Central memory CD8-positive, alpha-beta T cell (primary cell): ENCODE measurements at regions not wholly inside any gene's neighbourhood (a gene's known extent, or its start where the extent isn't known, plus 50 kb on each side); places are given as distances from the start of the nearest gene placed in this dataset.
"Not testable (repeated sequence)": the region's sequence is repeated elsewhere in the genome, so short reads cannot be mapped to it uniquely, and the experiment has no call there.

Experiments used
- ATAC-seq: fragments of 150-1000 bp; cut with Tn5 transposase; replicated peaks from 2 replicates; pipeline ENCODE4 v1.10.0; 2022; ENCODE audit warnings: mild to moderate bottlenecking, moderate FRiP score, moderate number of reproducible peaks; ENCODE audit not compliant: poor library complexity, severe bottlenecking; ENCODE audit errors: extremely low read depth
- DNase-seq, 2 donors: peaks; one replicate each; pipeline ENCODE4 v3.0.0; 2021; ENCODE audit warnings: low spot score in 2 of 2
- H3K27ac Mint-ChIP-seq: one replicate; pipeline ENCODE4 v1.8.0; 2022; ENCODE audit warnings: low read depth, mild to moderate bottlenecking, moderate library complexity, mixed read lengths
- H3K27me3 Mint-ChIP-seq: one replicate; pipeline ENCODE4 v1.8.0; 2022; ENCODE audit warnings: mixed read lengths
- H3K36me3 Mint-ChIP-seq: one replicate; pipeline ENCODE4 v1.8.0; 2022; ENCODE audit warnings: mild to moderate bottlenecking, moderate library complexity, mixed read lengths; ENCODE audit not compliant: insufficient read depth
- H3K4me1 Mint-ChIP-seq: one replicate; pipeline ENCODE4 v1.8.0; 2022; ENCODE audit warnings: mixed read lengths
- H3K4me3 Mint-ChIP-seq: one replicate; pipeline ENCODE4 v1.8.0; 2022; ENCODE audit warnings: mild to moderate bottlenecking, moderate library complexity, mixed read lengths
- H3K9me3 Mint-ChIP-seq: one replicate; pipeline ENCODE4 v1.8.0; 2022; ENCODE audit warnings: mixed read lengths

DNA sequence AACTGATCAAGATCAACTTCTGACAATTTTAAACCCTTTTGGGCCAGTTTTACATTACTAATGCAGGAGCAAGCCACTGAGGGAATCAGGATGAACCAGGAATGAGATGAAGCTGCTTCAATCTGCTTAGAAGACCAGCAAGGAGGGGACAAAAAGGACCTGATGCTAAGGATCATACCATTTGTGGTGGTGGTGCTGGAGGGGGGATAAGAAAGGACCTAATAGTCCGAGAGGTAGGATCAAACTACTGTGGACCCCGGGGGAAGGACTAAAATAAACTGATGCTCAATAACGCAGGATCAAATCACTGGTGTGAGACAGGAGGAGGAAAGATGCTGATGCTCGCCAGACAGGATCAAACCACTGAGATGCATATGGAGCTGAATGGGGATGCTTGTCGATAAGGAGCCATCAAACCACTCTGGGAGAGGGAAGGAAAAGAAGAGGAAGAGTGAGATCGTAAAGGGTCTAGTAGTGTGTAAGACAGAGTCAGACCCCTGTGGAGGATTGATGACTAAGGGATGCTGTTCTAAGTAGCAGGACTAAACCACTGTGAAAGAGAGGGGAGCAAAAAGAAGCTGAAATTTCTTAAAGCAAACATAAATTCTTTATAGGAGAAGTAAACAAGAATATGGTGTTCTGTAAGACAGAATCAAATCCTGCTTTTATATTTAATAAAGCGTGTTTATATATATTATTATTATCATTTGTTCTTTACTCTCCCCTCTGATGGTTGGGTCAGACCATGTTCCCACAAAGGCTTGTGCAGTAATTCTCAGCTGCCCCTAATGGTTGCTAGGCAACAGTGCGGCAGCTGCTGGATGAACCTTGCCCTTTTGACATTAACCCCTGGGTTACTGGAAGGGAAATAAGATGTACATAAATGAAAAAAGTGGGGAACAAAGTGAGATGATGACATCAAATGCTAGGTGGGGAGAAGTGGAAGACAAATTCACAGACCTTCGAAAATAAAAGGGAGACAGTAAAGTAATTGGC lies 432.5 kb upstream of the FGF16 start:
- no peak for ATAC-seq
- Mint-ChIP-seq H3K4me3 (no peak overlapping the region), H3K36me3 (no peaks in the 10 kb centered on the region), H3K4me1 (no peaks in the 10 kb centered on the region), H3K27me3 (no peaks in the 10 kb centered on the region), H3K9me3 (peaks cover 5% of the 10 kb centered on the region), H3K27ac (no peak overlapping the region)
- DNase-seq: no peak

DNA sequence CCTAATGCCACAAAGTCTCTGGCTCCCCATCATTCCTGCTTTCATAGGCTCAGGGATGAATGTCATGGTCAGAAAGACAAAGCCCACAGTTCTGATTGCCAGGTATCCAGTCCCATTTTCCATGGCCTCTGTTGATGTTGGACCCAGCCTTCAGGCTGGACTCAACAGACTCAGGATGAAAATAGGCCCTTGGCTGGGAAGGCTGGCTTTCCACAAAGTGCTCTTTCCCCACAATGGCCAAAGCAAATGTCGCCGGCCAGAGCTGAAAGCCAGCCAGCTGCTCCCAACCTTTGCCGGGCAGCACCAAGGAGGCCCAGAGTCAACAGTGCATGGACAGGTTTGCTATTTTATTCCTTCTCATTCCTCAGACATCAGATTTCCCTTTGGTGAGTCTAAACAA lies 430.1 kb upstream of the FGF16 start:
- H3K27ac Mint-ChIP-seq: no peak overlapping the region
- no peaks in the 10 kb centered on the region for H3K36me3 Mint-ChIP-seq
- no peaks in the 10 kb centered on the region for H3K4me1 Mint-ChIP-seq
- ATAC-seq (no peak), DNase-seq (no peak)
- H3K4me3 Mint-ChIP-seq: no peak overlapping the region
- peaks cover 5% of the 10 kb centered on the region for H3K9me3 Mint-ChIP-seq
- H3K27me3 Mint-ChIP-seq: no peaks in the 10 kb centered on the region

DNA sequence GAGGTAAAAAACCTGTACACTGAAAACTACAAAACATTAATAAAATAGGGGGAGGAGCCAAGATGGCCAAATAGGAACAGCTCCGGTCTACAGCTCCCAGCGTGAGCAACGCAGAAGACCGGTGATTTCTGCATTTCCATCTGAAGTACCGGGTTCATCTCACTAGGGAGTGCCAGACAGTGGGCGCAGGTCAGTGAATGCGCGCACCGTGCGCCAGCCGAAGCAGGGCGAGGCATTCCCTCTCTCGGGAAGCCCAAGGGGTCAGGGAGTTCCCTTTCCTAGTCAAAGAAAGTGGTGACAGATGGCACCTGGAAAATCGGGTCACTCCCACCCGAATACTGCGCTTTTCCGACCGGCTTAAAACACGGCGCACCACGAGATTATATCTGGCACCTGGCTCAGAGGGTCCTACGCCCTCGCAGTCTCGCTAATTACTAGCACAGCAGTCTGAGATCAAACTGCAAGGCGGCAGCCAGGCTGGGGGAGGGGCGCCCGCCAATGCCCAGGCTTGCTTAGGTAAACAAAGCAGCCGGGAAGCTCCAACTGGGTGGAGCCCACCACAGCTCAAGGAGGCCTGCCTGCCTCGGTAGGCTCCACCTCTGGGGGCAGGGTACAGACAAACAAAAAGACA lies 400.9 kb upstream of the FGF16 start:
- not testable (repeated sequence) for DNase-seq, H3K9me3 Mint-ChIP-seq, H3K36me3 Mint-ChIP-seq, ATAC-seq, H3K4me3 Mint-ChIP-seq, H3K4me1 Mint-ChIP-seq, H3K27ac Mint-ChIP-seq
- H3K27me3 Mint-ChIP-seq: peaks cover 17% of the 10 kb centered on the region

DNA sequence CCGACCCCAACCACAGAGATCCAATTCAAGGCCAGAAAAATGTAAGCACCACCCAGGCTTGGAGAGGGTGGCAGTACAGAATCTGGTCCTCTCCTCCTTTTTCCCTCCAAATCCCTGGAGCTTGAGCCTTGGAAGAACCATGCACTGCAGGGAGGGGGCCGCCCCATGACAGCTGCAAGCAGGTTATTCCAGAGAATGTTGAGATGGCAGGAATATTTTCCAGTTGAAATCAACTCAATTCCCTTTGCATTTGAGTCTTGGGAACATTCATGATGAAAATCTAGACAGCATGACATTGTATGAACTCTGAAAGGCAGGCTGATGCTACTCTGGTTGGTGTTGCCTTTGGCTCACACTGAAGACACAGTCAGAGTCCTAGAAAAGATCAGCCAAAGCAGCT lies 386.6 kb upstream of the FGF16 start:
- no peak for DNase-seq
- H3K4me3 Mint-ChIP-seq: no peak overlapping the region
- H3K27ac Mint-ChIP-seq: no peak overlapping the region
- no peaks in the 10 kb centered on the region for H3K9me3 Mint-ChIP-seq
- H3K27me3 Mint-ChIP-seq: no peaks in the 10 kb centered on the region
- ATAC-seq: no peak
- H3K4me1 Mint-ChIP-seq: no peaks in the 10 kb centered on the region
- no peaks in the 10 kb centered on the region for H3K36me3 Mint-ChIP-seq

DNA sequence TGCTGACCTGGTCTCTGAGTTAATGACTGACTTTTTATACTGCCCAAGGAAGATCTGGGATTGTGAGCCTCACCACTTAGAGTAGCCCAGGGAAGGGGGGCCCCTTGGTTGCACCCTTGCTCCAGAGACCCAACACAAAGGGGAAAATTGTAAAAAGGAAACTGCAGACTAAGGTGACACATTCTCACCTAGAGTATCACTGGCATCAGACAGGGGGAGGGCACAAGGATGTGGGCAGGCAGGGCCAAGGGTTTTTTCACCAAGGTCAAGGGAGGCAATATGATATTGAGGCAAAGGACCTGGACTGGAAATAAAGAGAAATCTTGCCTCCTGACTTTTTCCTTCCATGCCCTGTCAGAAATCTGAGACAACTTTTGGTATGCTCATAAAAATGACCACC lies 386.2 kb upstream of the FGF16 start:
- Mint-ChIP-seq H3K4me3 (no peak overlapping the region), H3K27me3 (no peaks in the 10 kb centered on the region), H3K36me3 (no peaks in the 10 kb centered on the region)

DNA sequence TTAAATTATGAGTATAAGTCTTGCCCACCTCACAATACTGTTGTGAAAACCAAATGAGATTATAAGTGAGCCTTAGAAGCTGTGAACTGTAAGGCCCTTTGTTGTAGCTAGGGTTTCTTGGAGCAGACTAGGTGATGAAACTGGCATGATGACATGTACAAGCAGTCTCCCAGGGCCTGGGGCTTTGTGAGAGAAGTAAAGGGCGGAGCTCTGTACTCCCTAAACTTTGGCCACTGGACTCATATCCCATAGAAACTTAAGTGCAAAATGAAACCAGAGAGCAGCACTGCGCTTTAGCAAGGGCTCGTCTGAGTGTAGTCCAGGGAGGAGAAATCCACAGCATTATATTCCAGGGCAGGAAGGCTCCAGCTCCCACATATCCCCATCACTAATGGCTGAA lies 385.6 kb upstream of the FGF16 start:
- no peaks in the 10 kb centered on the region for H3K9me3 Mint-ChIP-seq

More for the DNA sequence above, 386.2 kb upstream of the FGF16 start:
- H3K9me3 Mint-ChIP-seq: no peaks in the 10 kb centered on the region
- no peaks in the 10 kb centered on the region for H3K4me1 Mint-ChIP-seq
- ATAC-seq: no peak
- no peak for DNase-seq
- H3K27ac Mint-ChIP-seq: no peak overlapping the region

DNA sequence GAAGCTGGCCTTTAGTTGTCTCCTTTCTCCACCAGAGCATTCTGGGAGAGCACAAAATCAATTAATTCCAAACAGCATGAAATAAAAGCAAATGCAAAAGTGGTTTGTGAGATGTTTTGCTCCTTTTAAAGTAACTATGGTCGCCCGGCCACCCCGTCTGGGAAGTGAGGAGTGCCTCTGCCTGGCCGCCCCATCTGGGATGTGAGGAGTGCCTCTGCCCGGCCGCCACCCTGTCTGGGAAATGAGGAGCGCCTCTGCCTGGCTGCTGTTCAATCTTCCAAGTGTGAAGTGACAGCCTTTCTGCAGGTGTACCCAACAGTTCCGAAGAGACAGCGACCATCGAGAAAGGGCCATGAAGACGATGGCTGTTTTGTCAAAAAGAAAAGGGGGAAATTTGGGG lies 381.3 kb upstream of the FGF16 start:
- H3K36me3 Mint-ChIP-seq: no peaks in the 10 kb centered on the region
- H3K4me3 Mint-ChIP-seq: no peak overlapping the region
- peaks cover 12% of the 10 kb centered on the region for H3K4me1 Mint-ChIP-seq
- DNase-seq: no peak
- H3K27me3 Mint-ChIP-seq: no peaks in the 10 kb centered on the region
- H3K9me3 Mint-ChIP-seq: no peaks in the 10 kb centered on the region
- no peak for ATAC-seq
- H3K27ac Mint-ChIP-seq: no peak overlapping the region

More for the DNA sequence above, 385.6 kb upstream of the FGF16 start:
- ATAC-seq (no peak), DNase-seq (no peak)
- H3K4me1 Mint-ChIP-seq: no peaks in the 10 kb centered on the region
- H3K27me3 Mint-ChIP-seq: no peaks in the 10 kb centered on the region
- H3K27ac Mint-ChIP-seq: no peak overlapping the region
- H3K4me3 Mint-ChIP-seq: no peak overlapping the region
- no peaks in the 10 kb centered on the region for H3K36me3 Mint-ChIP-seq

DNA sequence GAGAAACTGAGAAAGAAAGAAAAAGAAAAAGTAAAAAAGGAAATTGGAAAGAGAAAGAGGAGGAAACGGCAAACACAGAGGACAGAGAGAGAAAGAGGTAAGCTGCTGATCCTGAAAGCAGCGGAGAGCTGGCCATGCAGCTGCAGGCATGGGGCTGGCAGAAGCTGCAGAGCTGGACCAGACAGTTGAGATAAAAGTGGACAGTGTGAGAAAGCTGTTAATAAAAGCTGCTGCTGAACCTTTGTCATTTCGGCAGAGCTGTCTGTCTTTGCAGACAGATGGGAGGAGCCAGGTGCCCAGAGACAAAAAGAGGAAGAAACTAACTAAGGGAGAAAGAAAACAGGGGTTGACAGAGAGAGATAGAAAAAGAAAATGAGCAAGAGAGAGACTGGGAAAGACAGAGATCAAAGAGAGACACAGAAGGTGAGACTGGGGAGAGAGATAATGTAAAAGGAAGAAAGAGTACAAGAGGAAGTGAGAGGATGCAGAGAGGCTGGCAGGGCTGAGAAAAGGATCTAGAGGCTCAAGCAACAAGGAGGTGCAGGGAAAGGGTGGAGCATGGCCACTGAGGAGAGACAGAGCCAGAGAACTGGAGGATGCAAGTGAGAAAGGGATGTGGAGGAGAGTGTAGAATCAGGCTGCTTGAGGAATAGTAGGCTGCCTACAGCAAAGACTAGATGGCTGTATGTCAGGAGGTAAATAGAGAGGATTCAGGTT lies 376.8 kb upstream of the FGF16 start:
- H3K9me3 Mint-ChIP-seq: no peaks in the 10 kb centered on the region
- no peaks in the 10 kb centered on the region for H3K27me3 Mint-ChIP-seq
- ATAC-seq (no peak), DNase-seq (no peak)
- H3K36me3 Mint-ChIP-seq: no peaks in the 10 kb centered on the region
- peak overlapping the region; percentile 15 for H3K27ac Mint-ChIP-seq
- H3K4me3 Mint-ChIP-seq: no peak overlapping the region
- peaks cover 12% of the 10 kb centered on the region for H3K4me1 Mint-ChIP-seq

DNA sequence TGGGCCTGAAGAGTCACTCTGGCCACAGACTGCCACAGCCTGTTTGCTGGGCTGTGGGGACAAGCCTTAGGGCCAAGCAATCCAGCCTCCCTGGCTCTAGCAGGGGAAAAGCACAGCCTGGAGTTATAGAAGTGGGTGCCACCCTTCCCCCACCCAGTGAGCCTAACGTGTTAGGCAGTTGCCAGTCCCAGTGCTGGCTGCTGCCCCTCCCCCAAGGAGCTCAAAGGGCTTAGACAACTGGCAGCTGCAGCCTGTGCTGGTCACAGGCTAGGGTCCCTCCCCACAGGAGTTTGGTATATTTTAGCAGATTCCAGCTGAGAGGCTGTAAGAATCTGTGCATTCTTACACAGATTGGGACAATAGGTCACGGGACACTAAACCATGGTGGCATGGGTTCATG lies 370.3 kb upstream of the FGF16 start:
- no peak for DNase-seq
- no peak overlapping the region for H3K27ac Mint-ChIP-seq
- no peaks in the 10 kb centered on the region for H3K27me3 Mint-ChIP-seq
- H3K9me3 Mint-ChIP-seq: no peaks in the 10 kb centered on the region
- H3K4me3 Mint-ChIP-seq: no peak overlapping the region
- H3K4me1 Mint-ChIP-seq: no peaks in the 10 kb centered on the region
- no peaks in the 10 kb centered on the region for H3K36me3 Mint-ChIP-seq
- ATAC-seq: no peak

DNA sequence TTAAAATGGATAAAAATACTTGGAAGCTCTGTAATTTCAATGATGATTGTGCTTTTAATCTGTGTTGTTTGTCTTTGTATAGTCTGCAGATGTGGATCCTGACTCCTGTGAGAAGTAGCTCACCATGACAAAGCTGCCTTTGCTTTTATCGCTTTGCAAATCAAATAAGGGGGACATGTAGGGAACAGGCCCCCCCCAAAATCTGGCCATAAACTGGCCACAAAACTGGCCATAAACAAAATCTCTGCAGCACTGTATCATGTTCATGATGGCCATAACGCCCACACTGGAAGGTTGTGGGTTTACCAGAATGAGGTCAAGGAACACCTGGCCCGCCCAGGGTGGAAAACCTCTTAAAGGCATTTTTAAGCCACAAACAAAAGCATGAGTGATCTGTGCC lies 366.0 kb upstream of the FGF16 start:
- not testable (repeated sequence) for H3K36me3 Mint-ChIP-seq, H3K27ac Mint-ChIP-seq, H3K27me3 Mint-ChIP-seq, H3K4me1 Mint-ChIP-seq, H3K9me3 Mint-ChIP-seq, DNase-seq, ATAC-seq, H3K4me3 Mint-ChIP-seq

DNA sequence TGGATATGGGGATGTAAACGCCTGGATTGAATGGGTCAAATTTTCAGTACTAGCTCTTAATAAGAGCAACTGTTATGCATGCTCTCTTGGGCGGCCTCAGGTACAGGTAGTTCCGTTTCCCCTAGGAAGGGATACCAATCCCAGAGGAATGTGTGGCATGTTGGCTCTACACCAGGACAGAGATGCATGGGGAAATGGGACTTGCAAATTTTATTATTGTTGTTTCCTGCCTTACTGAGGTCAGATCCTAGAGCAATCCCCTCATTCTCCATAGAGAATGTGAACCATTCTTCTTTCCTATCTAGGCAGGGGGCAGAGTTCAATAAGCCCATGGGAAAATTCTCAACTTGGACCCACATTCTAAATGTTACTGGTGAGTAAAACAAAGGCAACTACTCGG lies 361.8 kb upstream of the FGF16 start:
- Mint-ChIP-seq H3K27ac (no peak overlapping the region), H3K36me3 (no peaks in the 10 kb centered on the region), H3K4me3 (no peak overlapping the region), H3K27me3 (no peaks in the 10 kb centered on the region), H3K4me1 (no peaks in the 10 kb centered on the region), H3K9me3 (no peaks in the 10 kb centered on the region)
- DNase-seq (no peak), ATAC-seq (no peak)

DNA sequence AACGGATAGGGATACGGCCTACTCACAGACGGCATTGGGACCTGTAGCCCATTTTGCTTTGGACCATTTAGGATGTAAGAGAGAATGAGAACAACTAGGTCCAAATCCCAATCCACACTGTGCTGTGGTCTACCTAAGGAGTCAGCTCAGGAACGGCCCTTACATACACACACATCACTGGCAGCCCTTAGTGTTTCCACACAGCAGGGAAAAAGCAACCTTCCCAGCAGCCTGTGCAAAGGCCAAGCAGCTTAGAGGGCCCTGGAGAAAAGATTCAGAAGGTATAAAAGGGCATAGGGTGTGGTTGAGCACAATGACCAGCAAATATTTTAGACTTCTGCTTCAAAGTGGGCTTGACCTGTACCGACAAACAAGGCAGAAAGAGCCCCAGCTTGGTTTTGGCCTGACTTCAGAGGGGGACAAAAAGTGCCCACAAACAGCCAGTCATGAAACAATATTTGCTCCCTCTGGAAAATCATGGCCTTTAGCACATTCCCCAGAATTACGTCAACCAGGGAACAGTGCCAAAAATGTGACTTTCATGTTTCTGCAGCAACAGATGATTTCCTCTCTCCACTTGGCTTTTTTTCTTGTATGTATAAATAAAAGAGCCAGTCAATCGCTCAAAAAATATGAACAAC lies 359.5 kb upstream of the FGF16 start:
- Mint-ChIP-seq H3K27ac (no peak overlapping the region), H3K9me3 (no peaks in the 10 kb centered on the region)

More for the DNA sequence above, 359.5 kb upstream of the FGF16 start:
- DNase-seq (no peak), ATAC-seq (no peak)
- Mint-ChIP-seq H3K27me3 (no peaks in the 10 kb centered on the region), H3K36me3 (no peaks in the 10 kb centered on the region), H3K4me1 (no peaks in the 10 kb centered on the region), H3K4me3 (no peak overlapping the region)
